Skeletal muscle satellite cell (primary cell): ENCODE measurements at regions not wholly inside any gene's neighbourhood (a gene's known extent, or its start where the extent isn't known, plus 50 kb on each side); places are given as distances from the start of the nearest gene placed in this dataset.

Experiments
- H3K27me3 ChIP-seq: 2 replicates; pipeline ENCODE4 v1.7.0; 2013; ENCODE audit warnings: low read length; ENCODE audit not compliant: control insufficient read depth, insufficient read depth
- H3K36me3 ChIP-seq: 2 replicates; pipeline ENCODE4 v1.7.0; 2013; ENCODE audit warnings: mild to moderate bottlenecking, control low read depth, low read length; ENCODE audit not compliant: insufficient read depth
- H3K4me1 ChIP-seq: 2 replicates; pipeline ENCODE4 v1.7.0; 2013; ENCODE audit warnings: low read length; ENCODE audit not compliant: control insufficient read depth, insufficient read depth
- H3K4me2 ChIP-seq: 2 replicates; pipeline ENCODE4 v1.7.0; 2013; ENCODE audit warnings: mild to moderate bottlenecking, low read length
- H3K4me3 ChIP-seq: 2 replicates; pipeline ENCODE4 v1.7.0; 2013; ENCODE audit warnings: low read length
- H3K9ac ChIP-seq: 2 replicates; pipeline ENCODE4 v1.7.0; 2013; ENCODE audit warnings: mild to moderate bottlenecking, low read depth, low read length, moderate library complexity
- H3K9me3 ChIP-seq: replicated peaks from 2 replicates; pipeline ENCODE4 v1.7.0; 2013; ENCODE audit warnings: mild to moderate bottlenecking, control low read depth, low read length

DNA sequence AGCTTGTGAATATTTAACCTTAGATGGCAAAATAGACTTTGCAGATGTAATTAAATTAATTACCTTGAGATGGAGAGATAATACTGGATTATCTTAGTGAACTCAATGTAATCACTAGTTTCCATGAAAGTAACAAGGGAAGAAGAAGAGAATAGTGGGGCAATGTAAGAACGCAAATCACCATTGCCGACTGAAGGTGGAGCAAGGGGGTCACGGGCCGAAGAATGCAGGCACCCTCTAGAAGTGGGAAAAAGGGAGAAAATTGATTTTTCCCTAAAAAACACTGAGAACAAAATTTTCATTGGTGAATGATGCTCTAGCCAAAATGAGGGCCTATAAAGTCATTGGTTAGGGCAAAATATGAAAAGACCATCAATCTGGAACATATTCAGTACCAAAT, 375.6 kb upstream of the EPHA5 start:
- Histone ChIP-seq H3K4me3 (no peak overlapping the region), H3K4me2 (no peak overlapping the region), H3K27me3 (no peaks in the 10 kb centered on the region), H3K9me3 (no peaks in the 10 kb centered on the region), H3K9ac (no peak overlapping the region), H3K4me1 (no peaks in the 10 kb centered on the region), H3K36me3 (no peaks in the 10 kb centered on the region)

DNA sequence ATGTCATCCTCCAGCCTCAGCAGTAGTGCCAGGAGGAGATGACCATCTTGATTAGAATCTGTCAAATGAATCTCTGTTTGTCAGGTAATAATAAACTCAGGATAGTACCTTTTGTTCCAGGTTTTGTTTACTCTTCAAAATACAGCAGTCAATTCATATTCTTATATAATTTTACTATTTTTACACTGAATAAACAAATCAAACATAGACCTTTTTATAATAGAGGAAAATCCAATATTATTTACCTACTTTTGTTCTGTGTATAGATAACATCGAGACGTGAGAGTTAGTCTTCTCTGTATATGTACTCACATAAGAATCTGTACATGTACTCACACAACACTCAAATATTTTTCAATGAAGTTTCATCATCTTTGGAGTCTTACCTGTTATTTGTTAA, 365.4 kb upstream of the EPHA5 start:
- H3K9ac ChIP-seq, result no peak overlapping the region
- no peaks in the 10 kb centered on the region for H3K4me1 ChIP-seq
- no peak overlapping the region for H3K4me3 ChIP-seq
- H3K27me3 ChIP-seq, result peaks cover 5% of the 10 kb centered on the region
- no peaks in the 10 kb centered on the region for H3K36me3 ChIP-seq
- no peak overlapping the region for H3K4me2 ChIP-seq
- no peaks in the 10 kb centered on the region for H3K9me3 ChIP-seq

DNA sequence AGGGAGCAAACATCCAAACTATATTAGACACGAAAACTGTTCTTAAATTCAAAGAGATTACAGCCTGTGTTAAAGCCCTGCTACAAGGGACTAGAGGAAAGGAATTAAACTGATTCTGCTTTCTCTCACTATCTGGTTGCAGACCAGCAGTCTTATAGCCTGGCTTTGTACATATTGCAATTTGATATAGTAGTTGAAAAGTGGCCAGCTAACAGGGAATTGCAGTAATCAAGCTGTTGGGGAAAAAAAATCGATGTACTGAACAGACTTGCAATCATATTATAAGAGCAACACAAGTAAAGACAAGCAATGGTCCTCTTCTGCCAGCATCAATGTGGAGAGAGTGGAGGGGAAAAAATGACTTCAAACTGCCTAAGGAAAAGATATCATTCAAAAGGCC, 364.4 kb upstream of the EPHA5 start:
- no peak overlapping the region for H3K4me2 ChIP-seq
- H3K36me3 ChIP-seq, result no peaks in the 10 kb centered on the region
- no peaks in the 10 kb centered on the region for H3K9me3 ChIP-seq
- no peak overlapping the region for H3K9ac ChIP-seq
- no peak overlapping the region for H3K4me3 ChIP-seq
- no peaks in the 10 kb centered on the region for H3K4me1 ChIP-seq
- peaks cover 5% of the 10 kb centered on the region for H3K27me3 ChIP-seq

DNA sequence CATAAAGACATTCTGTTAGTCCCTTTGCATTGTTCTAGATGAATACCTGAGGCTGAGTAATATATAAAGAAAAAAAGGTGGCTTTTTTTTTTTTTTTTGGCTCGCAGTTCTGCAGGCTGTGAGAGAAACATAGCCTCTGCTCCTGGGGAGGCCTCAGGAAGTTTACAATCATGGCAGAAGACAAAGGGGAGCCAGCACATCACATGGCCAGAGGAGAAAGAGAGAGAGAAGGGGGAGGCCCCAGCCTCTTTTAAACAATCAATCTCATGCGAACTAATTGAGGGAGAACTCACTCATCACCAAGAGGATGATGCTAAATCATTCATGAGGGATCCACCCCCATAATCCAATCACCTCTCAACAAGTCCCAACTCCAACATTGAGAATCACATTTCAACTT, 364.0 kb upstream of the EPHA5 start:
- Histone ChIP-seq H3K36me3 (no peaks in the 10 kb centered on the region), H3K9ac (no peak overlapping the region), H3K4me1 (no peaks in the 10 kb centered on the region), H3K27me3 (peaks cover 5% of the 10 kb centered on the region), H3K4me2 (no peak overlapping the region), H3K9me3 (no peaks in the 10 kb centered on the region), H3K4me3 (no peak overlapping the region)

DNA sequence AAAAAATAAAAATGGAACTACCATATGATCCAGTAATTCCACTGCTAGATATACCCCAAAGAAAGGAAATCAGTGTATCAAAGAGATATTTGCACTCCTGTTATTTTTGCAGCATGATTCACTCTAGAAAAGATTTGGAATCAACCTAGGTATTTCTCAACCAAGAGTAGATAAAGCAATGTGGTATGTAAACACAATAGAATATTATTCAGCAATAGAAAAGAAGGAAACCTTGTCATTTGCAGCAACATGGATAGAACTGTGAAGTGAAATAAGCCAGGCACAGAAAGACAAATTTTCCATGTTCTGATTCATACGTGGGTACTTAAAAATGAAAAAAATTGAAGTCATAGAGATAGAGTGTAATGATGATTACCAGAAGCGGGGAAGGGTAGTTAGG, 362.3 kb upstream of the EPHA5 start:
- Histone ChIP-seq H3K27me3 (peaks cover 5% of the 10 kb centered on the region), H3K4me2 (no peak overlapping the region), H3K9me3 (no peaks in the 10 kb centered on the region), H3K9ac (no peak overlapping the region), H3K4me1 (no peaks in the 10 kb centered on the region), H3K4me3 (no peak overlapping the region), H3K36me3 (no peaks in the 10 kb centered on the region)

DNA sequence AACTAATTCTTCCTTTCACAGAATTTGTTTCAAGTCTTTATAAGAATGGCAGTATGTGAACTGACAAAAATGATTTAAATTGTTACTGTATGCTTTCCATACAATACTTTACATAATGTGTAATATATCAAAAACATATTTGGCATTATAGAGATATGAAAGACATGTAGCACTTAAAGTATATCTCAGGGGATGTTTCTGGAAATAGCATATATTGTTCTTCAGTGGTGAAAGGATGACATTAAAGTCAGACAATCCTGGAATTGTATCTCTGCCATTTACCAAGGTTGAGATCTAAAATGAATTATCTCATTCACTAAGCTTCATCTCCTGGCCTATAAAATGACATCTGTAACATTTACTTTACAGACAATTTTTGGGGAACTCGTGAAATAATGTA, 358.4 kb upstream of the EPHA5 start:
- Histone ChIP-seq H3K4me3 (no peak overlapping the region), H3K36me3 (no peaks in the 10 kb centered on the region), H3K27me3 (no peaks in the 10 kb centered on the region), H3K9me3 (no peaks in the 10 kb centered on the region), H3K9ac (no peak overlapping the region), H3K4me2 (no peak overlapping the region), H3K4me1 (no peaks in the 10 kb centered on the region)

GRCh38 chr4:66023061-66023460, 352.8 kb upstream of the EPHA5 start:
- Histone ChIP-seq H3K36me3 (no peaks in the 10 kb centered on the region), H3K4me3 (no peak overlapping the region), H3K4me1 (no peaks in the 10 kb centered on the region)

GRCh38 chr4:66017671-66018070, 347.4 kb upstream of the EPHA5 start:
- no peaks in the 10 kb centered on the region for H3K4me1 ChIP-seq
- no peak overlapping the region for H3K4me3 ChIP-seq
- no peaks in the 10 kb centered on the region for H3K27me3 ChIP-seq
- no peaks in the 10 kb centered on the region for H3K9me3 ChIP-seq
- H3K4me2 ChIP-seq, result no peak overlapping the region
- no peak overlapping the region for H3K9ac ChIP-seq
- no peaks in the 10 kb centered on the region for H3K36me3 ChIP-seq

More at GRCh38 chr4:66023061-66023460, 352.8 kb upstream of the EPHA5 start:
- Histone ChIP-seq H3K4me2 (no peak overlapping the region), H3K9ac (no peak overlapping the region), H3K27me3 (no peaks in the 10 kb centered on the region), H3K9me3 (no peaks in the 10 kb centered on the region)

DNA sequence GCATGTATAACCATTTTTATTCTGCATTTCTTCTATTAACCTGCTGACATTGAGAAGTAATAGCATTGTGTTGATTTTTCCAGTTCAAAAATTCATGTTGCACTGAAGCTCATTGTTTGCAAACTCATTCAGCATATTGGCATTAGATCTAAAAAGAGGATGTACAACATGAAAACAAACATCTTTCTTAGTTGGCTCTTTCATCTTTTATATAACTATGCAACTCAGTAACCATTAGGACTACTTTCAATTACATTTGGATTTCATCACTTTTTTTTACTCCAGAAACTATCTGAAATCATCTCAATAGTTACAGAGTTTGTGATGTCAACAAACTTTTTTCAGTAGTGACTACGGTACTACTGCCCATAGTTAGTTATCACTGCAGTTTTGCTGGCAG, 346.0 kb upstream of the EPHA5 start:
- Histone ChIP-seq H3K36me3 (no peaks in the 10 kb centered on the region), H3K4me1 (no peaks in the 10 kb centered on the region), H3K4me3 (no peak overlapping the region), H3K9ac (no peak overlapping the region), H3K27me3 (no peaks in the 10 kb centered on the region), H3K4me2 (no peak overlapping the region), H3K9me3 (no peaks in the 10 kb centered on the region)

DNA sequence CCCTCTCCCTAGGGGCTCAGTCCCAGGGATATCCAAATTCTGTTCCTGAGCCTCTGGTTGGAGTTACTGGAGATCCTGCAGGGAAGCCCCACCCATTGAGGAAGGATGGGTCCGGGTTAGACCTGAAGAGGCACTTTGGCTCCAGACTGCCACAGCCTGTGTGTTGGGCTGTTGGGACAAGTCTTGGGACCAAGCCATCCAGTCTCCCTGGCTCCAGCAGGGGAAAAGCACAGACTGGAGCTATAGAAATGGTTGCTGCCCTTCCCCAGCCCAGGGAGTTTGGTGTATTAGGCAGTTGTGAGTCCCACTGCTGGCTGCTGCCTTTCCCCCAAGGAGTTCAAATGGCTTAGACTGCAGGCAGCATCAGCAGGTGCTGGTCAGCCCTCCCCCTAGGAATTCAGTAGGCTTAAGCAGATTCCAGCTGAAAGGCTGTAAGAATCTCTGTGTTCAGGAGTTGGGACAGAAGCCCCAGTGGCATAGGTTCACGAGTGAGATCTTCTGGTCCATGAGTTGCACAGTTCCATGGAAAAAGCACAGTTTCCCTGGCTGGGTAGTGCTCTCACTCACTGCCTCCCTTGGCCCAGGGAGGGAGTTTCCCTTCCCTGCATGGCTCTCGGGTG, 344.0 kb upstream of the EPHA5 start:
- H3K9me3 ChIP-seq, result no peaks in the 10 kb centered on the region
- H3K36me3 ChIP-seq, result no peaks in the 10 kb centered on the region
- no peaks in the 10 kb centered on the region for H3K4me1 ChIP-seq
- H3K4me3 ChIP-seq, result no peak overlapping the region
- H3K27me3 ChIP-seq, result no peaks in the 10 kb centered on the region
- no peak overlapping the region for H3K4me2 ChIP-seq
- no peak overlapping the region for H3K9ac ChIP-seq

- Histone ChIP-seq H3K4me2 (no peak overlapping the region), H3K9ac (no peak overlapping the region), H3K27me3 (no peaks in the 10 kb centered on the region), H3K4me1 (no peaks in the 10 kb centered on the region), H3K9me3 (no peaks in the 10 kb centered on the region), H3K36me3 (no peaks in the 10 kb centered on the region), H3K4me3 (no peak overlapping the region)
Measured at GRCh38 chr4:66000510-66001117, 330.3 kb upstream of the EPHA5 start.

GRCh38 chr4:65999518-65999871, 329.2 kb upstream of the EPHA5 start:
- Histone ChIP-seq H3K9ac (no peak overlapping the region), H3K4me3 (no peak overlapping the region), H3K4me1 (no peaks in the 10 kb centered on the region), H3K4me2 (no peak overlapping the region), H3K36me3 (no peaks in the 10 kb centered on the region), H3K9me3 (no peaks in the 10 kb centered on the region), H3K27me3 (no peaks in the 10 kb centered on the region)
